Nephron (organoid): ENCODE measurements at regions not wholly inside any gene's neighbourhood (a gene's known extent, or its start where the extent isn't known, plus 50 kb on each side); places are given as distances from the start of the nearest gene placed in this dataset.

Experiments
- H3K27ac Mint-ChIP-seq, 3 experiments: 2 replicates each; pipeline ENCODE4 v1.8.0; 2020; ENCODE audit warnings: mixed read lengths in 3 of 3, mild to moderate bottlenecking in 2 of 3, moderate library complexity in 1 of 3
- H3K27me3 Mint-ChIP-seq: 2 replicates; pipeline ENCODE4 v1.8.0; 2021; ENCODE audit warnings: low read depth, mild to moderate bottlenecking, moderate library complexity, mixed read lengths
- H3K36me3 Mint-ChIP-seq: 2 replicates; pipeline ENCODE4 v1.8.0; 2020; ENCODE audit warnings: low read depth, mixed read lengths
- H3K4me1 Mint-ChIP-seq: 2 replicates; pipeline ENCODE4 v1.8.0; 2020; ENCODE audit warnings: mixed read lengths
- H3K4me3 Mint-ChIP-seq, 3 experiments: 2 replicates each; pipeline ENCODE4 v1.8.0; 2020; ENCODE audit warnings: mild to moderate bottlenecking in 3 of 3, mixed read lengths in 3 of 3, moderate library complexity in 2 of 3
- H3K9me3 Mint-ChIP-seq: 2 replicates; pipeline ENCODE4 v1.8.0; 2020; ENCODE audit warnings: mixed read lengths
- CTCF ChIP-seq, 3 experiments: fragments of 200-600 bp; sonication (generic); IDR thresholded peaks; one replicate each; pipeline ENCODE4 v1.5.0; 2021; ENCODE audit warnings: antibody characterized with exemption in 3 of 3; ENCODE audit not compliant: unreplicated experiment in 3 of 3

DNA sequence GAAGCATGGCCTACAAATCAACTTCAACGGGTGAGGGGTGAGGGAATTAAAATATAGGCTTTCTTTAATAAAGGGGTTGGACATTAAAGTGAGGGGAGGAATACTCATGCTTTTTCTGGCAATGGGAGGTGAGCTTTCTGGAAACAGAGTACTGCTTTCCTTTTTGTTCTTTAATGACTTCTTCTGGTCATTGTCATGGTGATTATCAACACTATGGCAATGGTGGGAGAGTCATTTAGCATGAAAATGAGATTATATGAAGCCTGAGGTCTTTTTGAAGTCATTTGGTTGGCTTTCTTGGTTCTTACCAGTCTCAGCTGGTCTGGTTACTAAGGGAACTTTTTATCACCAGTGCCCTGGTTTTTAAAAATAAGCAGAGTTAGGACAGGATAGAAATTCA is 475.8 kb upstream of the LRRC4C start:
- no peak overlapping the region for H3K4me3 Mint-ChIP-seq
- H3K27ac Mint-ChIP-seq = no peak overlapping the region
- H3K36me3 Mint-ChIP-seq = no peaks in the 10 kb centered on the region
- peaks cover 2% of the 10 kb centered on the region for H3K9me3 Mint-ChIP-seq
- H3K4me1 Mint-ChIP-seq = no peaks in the 10 kb centered on the region
- no peak for TF ChIP-seq CTCF (IDR thresholded peaks at IDR 0.05; ENCODE audit: unreplicated experiment in 3 of 3)
- no peaks in the 10 kb centered on the region for H3K27me3 Mint-ChIP-seq

DNA sequence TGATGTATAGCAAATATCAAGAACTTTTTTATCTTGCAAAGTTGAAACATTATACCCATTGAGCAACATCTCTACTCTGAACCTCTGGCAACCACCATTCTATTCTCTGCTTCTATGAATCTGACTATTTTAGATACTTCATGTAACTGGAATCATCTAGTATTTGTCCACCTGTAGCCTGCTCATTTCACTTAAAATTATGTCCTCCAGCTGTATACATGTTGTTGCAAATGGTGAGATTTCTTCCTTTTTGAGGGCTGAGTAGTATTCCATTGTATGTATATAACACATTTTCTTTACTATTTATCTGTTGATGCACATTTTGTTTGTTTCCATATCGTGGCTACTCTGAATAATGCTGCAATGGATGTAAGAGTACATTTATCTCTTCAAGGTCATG is 476.3 kb upstream of the LRRC4C start:
- TF ChIP-seq CTCF (IDR thresholded peaks at IDR 0.05; ENCODE audit: unreplicated experiment in 3 of 3) = no peak
- Mint-ChIP-seq H3K36me3 (no peaks in the 10 kb centered on the region), H3K9me3 (peaks cover 2% of the 10 kb centered on the region), H3K27ac (no peak overlapping the region), H3K27me3 (no peaks in the 10 kb centered on the region), H3K4me3 (no peak overlapping the region), H3K4me1 (no peaks in the 10 kb centered on the region)

GRCh38 chr11:41943656-41944055 is 484.2 kb upstream of the LRRC4C start:
- Mint-ChIP-seq H3K4me3 (no peak overlapping the region), H3K27me3 (peaks cover 5% of the 10 kb centered on the region)

GRCh38 chr11:41947392-41947791 is 487.9 kb upstream of the LRRC4C start:
- H3K36me3 Mint-ChIP-seq = no peaks in the 10 kb centered on the region
- no peaks in the 10 kb centered on the region for H3K4me1 Mint-ChIP-seq
- H3K27ac Mint-ChIP-seq = no peak overlapping the region
- no peak for TF ChIP-seq CTCF (IDR thresholded peaks at IDR 0.05; ENCODE audit: unreplicated experiment in 3 of 3)
- no peak overlapping the region for H3K4me3 Mint-ChIP-seq
- H3K27me3 Mint-ChIP-seq = peaks cover 5% of the 10 kb centered on the region
- no peaks in the 10 kb centered on the region for H3K9me3 Mint-ChIP-seq

More at GRCh38 chr11:41943656-41944055, 484.2 kb upstream of the LRRC4C start:
- Mint-ChIP-seq H3K27ac (no peak overlapping the region), H3K36me3 (no peaks in the 10 kb centered on the region), H3K4me1 (no peaks in the 10 kb centered on the region), H3K9me3 (peaks cover 2% of the 10 kb centered on the region)
- no peak for TF ChIP-seq CTCF (IDR thresholded peaks at IDR 0.05; ENCODE audit: unreplicated experiment in 3 of 3)

DNA sequence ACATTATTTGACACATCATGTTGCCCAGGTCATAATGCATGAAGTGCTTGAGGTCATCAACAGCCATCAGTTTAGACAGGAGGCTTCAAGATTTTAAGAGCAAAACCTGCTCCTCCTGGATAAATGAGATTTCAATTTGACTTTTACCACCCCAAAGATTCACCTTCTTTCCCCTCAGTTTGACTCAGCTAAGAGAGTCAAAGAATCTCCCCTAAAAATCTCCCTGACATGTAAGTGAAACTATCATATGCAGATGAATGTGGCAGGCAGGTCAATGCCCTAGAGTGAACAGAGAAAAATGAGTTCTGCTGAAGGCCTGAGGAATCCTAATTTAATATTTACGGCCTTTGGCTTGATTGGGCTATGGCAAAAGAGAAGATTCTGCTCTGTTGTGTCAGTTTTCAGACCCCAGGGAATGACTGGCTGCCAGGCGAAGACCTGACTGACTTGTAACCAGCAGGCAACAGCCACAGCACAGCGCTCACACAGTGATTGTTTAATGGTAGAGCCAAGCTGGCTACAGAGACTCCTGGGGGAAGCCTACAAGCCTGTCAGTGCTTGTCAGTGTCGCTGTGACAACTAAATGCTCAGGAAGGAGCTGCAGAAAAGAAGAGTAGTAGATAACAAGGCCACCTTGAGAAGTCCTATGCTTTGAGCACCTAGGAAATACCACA is 491.2 kb upstream of the LRRC4C start:
- no peaks in the 10 kb centered on the region for H3K36me3 Mint-ChIP-seq
- H3K27me3 Mint-ChIP-seq = no peaks in the 10 kb centered on the region
- H3K9me3 Mint-ChIP-seq = no peaks in the 10 kb centered on the region
- no peaks in the 10 kb centered on the region for H3K4me1 Mint-ChIP-seq
- no peak for TF ChIP-seq CTCF (IDR thresholded peaks at IDR 0.05; ENCODE audit: unreplicated experiment in 3 of 3)
- no peak overlapping the region for H3K27ac Mint-ChIP-seq
- H3K4me3 Mint-ChIP-seq = no peak overlapping the region

DNA sequence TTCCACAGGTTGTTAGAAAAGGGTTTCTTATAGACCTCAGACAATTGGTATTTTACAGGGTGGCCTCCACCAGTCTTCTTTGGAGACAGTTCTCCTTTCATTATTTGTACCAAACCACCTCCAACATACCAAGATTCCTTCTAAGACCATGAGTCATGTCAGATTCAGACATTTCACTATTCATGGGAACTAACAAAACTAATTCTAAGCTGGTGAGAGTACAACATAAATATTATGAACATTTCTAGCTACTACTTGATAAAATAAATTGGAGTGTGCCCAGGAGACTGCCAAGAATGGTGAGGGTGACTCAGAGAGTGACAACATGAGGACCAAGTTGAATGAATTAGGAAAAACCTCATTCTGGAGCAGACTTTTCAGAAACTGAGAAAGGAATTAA is 494.6 kb upstream of the LRRC4C start:
- TF ChIP-seq CTCF (IDR thresholded peaks at IDR 0.05; ENCODE audit: unreplicated experiment in 3 of 3) = no peak
- Mint-ChIP-seq H3K9me3 (peaks cover 7% of the 10 kb centered on the region), H3K4me3 (no peak overlapping the region), H3K4me1 (no peaks in the 10 kb centered on the region), H3K27me3 (no peaks in the 10 kb centered on the region), H3K27ac (no peak overlapping the region), H3K36me3 (no peaks in the 10 kb centered on the region)
